Testis (tissue), 2 donors: ENCODE measurements at regions not wholly inside any gene's neighbourhood (a gene's known extent, or its start where the extent isn't known, plus 50 kb on each side); places are given as distances from the start of the nearest gene placed in this dataset.

ENCODE experiments used
- CTCF ChIP-seq, 3 experiments: fragments of 450-650 bp in 2 of 3; fragments of 200-600 bp in 1 of 3; sonication (generic) in 1 of 3; IDR thresholded peaks; one replicate each; pipeline ENCODE4 v1.5.1; 2016 to 2019; ENCODE audit warnings: antibody characterized with exemption in 3 of 3, mild to moderate bottlenecking in 2 of 3, moderate library complexity in 1 of 3
- POLR2A ChIP-seq: fragments of 450-650 bp; IDR thresholded peaks from one replicate; pipeline ENCODE4 v1.6.1; 2017; ENCODE audit warnings: antibody characterized with exemption, mild to moderate bottlenecking, moderate library complexity

- TF ChIP-seq CTCF (IDR thresholded peaks at IDR 0.05) (no peak), POLR2A (no peak)
Observed at GRCh38 chr5:54663866-54664265, 146.3 kb downstream of the SNX18 start.
